ENCODE measurements at regions not wholly inside any gene's neighbourhood (a gene's known extent, or its start where the extent isn't known, plus 50 kb on each side); places are given as distances from the start of the nearest gene placed in this dataset.

DNA sequence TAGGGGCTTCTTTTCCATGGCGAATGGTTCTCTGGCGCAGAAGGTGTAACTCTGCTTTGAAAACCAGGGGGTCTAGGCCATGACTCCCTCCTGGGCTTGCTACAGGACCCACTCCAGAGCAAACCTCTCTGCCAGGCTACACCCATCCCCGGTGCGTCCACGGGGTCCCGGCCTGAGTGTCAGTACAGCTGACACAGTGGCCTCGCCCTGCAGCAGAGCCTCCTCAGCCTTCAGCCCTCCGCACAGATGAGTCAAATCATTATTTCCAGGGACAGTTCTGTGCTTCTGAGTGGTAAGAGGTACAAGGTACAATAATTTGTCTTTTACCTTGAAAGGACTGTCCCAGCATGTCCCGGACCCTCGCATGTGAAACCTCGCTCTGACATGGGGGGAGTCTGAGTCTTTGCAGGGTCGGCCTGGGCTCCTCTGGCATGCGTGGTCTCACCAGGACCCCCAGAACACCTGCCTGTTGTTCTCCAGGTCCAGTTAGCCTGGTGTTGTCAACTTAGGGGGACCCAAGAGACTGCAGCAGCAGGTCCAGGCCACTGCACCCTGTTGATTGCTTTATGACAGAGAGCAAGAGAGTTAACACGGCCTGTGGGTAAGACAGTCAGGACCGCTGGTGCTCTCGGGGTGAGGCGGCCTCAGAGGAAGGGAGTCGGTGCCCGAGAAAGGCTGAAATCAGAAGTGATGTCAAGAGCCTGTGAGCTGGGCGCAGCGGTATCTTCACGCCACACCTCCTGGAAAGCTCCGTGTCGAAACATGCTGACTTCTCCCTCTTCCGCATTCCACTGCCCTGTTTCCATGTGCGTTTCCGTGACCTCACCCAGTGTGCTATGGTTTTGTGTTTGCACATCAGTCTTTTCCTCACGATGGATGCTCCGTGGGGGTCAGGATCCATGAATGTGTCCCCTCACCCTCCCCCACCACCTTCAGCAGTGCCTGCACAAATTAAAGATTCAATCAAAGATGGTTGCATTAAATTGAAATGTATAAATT lies 340.1 kb downstream of the EIPR1 start:
- Histone ChIP-seq H3K4me2 (ENCODE audit: low read depth, low read length) (no peak overlapping the region), H3K4me3 (ENCODE audit: low read length) (no peak overlapping the region), H3K9me2 (replicated peaks; ENCODE audit: insufficient read depth, low read length) (no peaks in the 10 kb centered on the region), H3K27ac (ENCODE audit: low read length) (no peak overlapping the region), H2AFZ (ENCODE audit: low read length) (no peak overlapping the region), H3K9ac (ENCODE audit: low read length) (no peak overlapping the region), H3K4me1 (ENCODE audit: low read length) (no peaks in the 10 kb centered on the region), H3K36me3 (replicated peaks; ENCODE audit: insufficient read depth, low read length) (no peaks in the 10 kb centered on the region), H3K9me3 (replicated peaks; ENCODE audit: insufficient read depth, low read length) (no peaks in the 10 kb centered on the region), H3F3A (ENCODE audit: insufficient read depth, low read length) (no peaks in the 10 kb centered on the region), H4K20me1 (ENCODE audit: insufficient read depth, low read length) (no peaks in the 10 kb centered on the region), H3K27me3 (replicated peaks; ENCODE audit: insufficient read depth, low read length) (no peaks in the 10 kb centered on the region), H3K79me2 (ENCODE audit: low read length) (no peaks in the 10 kb centered on the region)
- TF ChIP-seq CTCF (IDR thresholded peaks at IDR 0.05; ENCODE audit: low read length) (no peak), EZH2phosphoT487 (IDR thresholded peaks at IDR 0.05; ENCODE audit: low read length) (no peak), EZH2 (optimal IDR thresholded peaks at IDR 0.05; ENCODE audit: low read depth, low read length) (no peak)
- no peak for DNase-seq

DNA sequence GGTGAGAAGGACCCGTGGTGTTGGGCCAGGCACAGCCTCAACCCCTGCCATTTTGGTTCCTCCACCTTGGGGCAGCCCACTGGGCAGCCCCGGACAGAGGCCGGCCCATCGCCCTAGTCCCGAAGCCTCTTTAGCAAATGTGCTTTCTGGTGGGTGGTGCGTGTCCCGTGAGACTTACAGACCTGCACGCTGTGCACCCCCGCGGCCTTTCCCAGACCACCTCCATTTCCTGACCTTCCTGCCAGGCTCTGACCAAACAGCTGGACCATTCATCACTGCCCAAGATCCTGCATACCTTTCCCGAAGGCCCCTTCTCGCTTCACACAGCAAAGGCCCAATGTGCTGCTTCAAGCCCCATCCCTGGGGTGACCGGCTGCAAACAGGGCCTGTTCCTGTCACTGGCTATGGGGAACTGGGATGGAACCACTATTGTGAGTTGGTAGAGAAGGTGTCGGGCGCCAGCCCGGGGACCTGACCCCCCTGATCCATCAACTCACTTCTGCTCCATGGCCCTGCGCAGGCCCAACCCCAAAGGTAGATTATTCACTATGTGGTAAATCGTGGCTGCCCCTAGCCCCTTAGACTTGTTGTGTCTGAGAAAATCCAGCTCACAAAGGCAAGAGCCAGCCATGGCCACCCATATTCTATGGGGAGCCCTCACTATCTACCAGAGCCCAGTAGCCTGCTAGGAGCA lies 341.0 kb downstream of the EIPR1 start:
- DNase-seq = no peak
- Histone ChIP-seq H3K27me3 (replicated peaks; ENCODE audit: insufficient read depth, low read length) (no peaks in the 10 kb centered on the region), H3K79me2 (ENCODE audit: low read length) (no peaks in the 10 kb centered on the region)

GRCh38 chr2:3035385-3036050 lies 342.1 kb downstream of the EIPR1 start:
- Histone ChIP-seq H3F3A (ENCODE audit: insufficient read depth, low read length) (no peaks in the 10 kb centered on the region), H3K9me3 (replicated peaks; ENCODE audit: insufficient read depth, low read length) (no peaks in the 10 kb centered on the region), H3K4me3 (ENCODE audit: low read length) (no peak overlapping the region), H4K20me1 (ENCODE audit: insufficient read depth, low read length) (no peaks in the 10 kb centered on the region), H3K79me2 (ENCODE audit: low read length) (no peaks in the 10 kb centered on the region), H3K9ac (ENCODE audit: low read length) (no peak overlapping the region), H2AFZ (ENCODE audit: low read length) (no peak overlapping the region), H3K4me2 (ENCODE audit: low read depth, low read length) (no peak overlapping the region), H3K36me3 (replicated peaks; ENCODE audit: insufficient read depth, low read length) (no peaks in the 10 kb centered on the region), H3K27me3 (replicated peaks; ENCODE audit: insufficient read depth, low read length) (no peaks in the 10 kb centered on the region), H3K27ac (ENCODE audit: low read length) (no peak overlapping the region), H3K4me1 (ENCODE audit: low read length) (no peaks in the 10 kb centered on the region), H3K9me2 (replicated peaks; ENCODE audit: insufficient read depth, low read length) (no peaks in the 10 kb centered on the region)
- DNase-seq = no peak
- TF ChIP-seq EZH2phosphoT487 (IDR thresholded peaks at IDR 0.05; ENCODE audit: low read length) = no peak
- no peak for TF ChIP-seq CTCF (IDR thresholded peaks at IDR 0.05; ENCODE audit: low read length)
- no peak for TF ChIP-seq EZH2 (optimal IDR thresholded peaks at IDR 0.05; ENCODE audit: low read depth, low read length)

More for the DNA sequence above, 341.0 kb downstream of the EIPR1 start:
- no peaks in the 10 kb centered on the region for H3K36me3 ChIP-seq (replicated peaks; ENCODE audit: insufficient read depth, low read length)
- H3K9me3 ChIP-seq (replicated peaks; ENCODE audit: insufficient read depth, low read length) = no peaks in the 10 kb centered on the region
- no peaks in the 10 kb centered on the region for H4K20me1 ChIP-seq (ENCODE audit: insufficient read depth, low read length)
- no peak overlapping the region for H2AFZ ChIP-seq (ENCODE audit: low read length)
- no peak overlapping the region for H3K4me2 ChIP-seq (ENCODE audit: low read depth, low read length)
- H3K4me1 ChIP-seq (ENCODE audit: low read length) = no peaks in the 10 kb centered on the region
- no peak overlapping the region for H3K4me3 ChIP-seq (ENCODE audit: low read length)
- no peak for TF ChIP-seq CTCF (IDR thresholded peaks at IDR 0.05; ENCODE audit: low read length)
- no peak for TF ChIP-seq EZH2 (optimal IDR thresholded peaks at IDR 0.05; ENCODE audit: low read depth, low read length)
- TF ChIP-seq EZH2phosphoT487 (IDR thresholded peaks at IDR 0.05; ENCODE audit: low read length) = no peak
- no peak overlapping the region for H3K27ac ChIP-seq (ENCODE audit: low read length)
- H3K9me2 ChIP-seq (replicated peaks; ENCODE audit: insufficient read depth, low read length) = no peaks in the 10 kb centered on the region
- H3F3A ChIP-seq (ENCODE audit: insufficient read depth, low read length) = no peaks in the 10 kb centered on the region
- H3K9ac ChIP-seq (ENCODE audit: low read length) = no peak overlapping the region

Measured in MM.1S (cell line).